ENCODE measurements at regions not wholly inside any gene's neighbourhood (a gene's known extent, or its start where the extent isn't known, plus 50 kb on each side); places are given as distances from the start of the nearest gene placed in this dataset.

DNA sequence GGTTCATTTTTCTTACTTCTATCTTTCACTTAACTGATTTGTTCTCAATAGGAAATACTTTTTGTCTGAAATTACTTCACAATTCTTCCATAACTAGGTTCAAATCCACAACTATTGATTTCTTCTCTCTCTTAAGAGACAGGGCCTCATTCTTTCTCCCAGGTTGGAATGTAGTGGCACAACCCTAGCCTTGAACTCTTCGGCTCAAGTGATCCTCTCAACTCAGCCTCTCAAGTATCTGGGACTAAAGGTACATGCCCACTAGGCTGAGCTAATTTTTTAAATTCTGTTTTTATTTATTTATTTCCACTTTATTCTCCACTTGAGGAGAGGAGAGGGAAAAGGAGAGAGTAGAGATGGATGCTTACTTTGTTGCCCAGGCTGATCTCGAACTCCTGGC, 370.4 kb upstream of the PLXNA2 start:
- TF ChIP-seq, protein P1, sequence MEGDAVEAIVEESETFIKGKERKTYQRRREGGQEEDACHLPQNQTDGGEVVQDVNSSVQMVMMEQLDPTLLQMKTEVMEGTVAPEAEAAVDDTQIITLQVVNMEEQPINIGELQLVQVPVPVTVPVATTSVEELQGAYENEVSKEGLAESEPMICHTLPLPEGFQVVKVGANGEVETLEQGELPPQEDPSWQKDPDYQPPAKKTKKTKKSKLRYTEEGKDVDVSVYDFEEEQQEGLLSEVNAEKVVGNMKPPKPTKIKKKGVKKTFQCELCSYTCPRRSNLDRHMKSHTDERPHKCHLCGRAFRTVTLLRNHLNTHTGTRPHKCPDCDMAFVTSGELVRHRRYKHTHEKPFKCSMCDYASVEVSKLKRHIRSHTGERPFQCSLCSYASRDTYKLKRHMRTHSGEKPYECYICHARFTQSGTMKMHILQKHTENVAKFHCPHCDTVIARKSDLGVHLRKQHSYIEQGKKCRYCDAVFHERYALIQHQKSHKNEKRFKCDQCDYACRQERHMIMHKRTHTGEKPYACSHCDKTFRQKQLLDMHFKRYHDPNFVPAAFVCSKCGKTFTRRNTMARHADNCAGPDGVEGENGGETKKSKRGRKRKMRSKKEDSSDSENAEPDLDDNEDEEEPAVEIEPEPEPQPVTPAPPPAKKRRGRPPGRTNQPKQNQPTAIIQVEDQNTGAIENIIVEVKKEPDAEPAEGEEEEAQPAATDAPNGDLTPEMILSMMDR (IDR thresholded peaks at IDR 0.05; ENCODE audit: borderline replicate concordance, extremely low read depth, low read length, poor library complexity, severe bottlenecking): no peak
- no peak for TF ChIP-seq EZH2 (IDR thresholded peaks at IDR 0.05; ENCODE audit: borderline replicate concordance, low read depth, low read length, severe bottlenecking)

Measured in DND-41 (cell line).